GM19463 (cell line): ENCODE measurements at regions not wholly inside any gene's neighbourhood (a gene's known extent, or its start where the extent isn't known, plus 50 kb on each side); places are given as distances from the start of the nearest gene placed in this dataset.

Source experiments
- ATAC-seq: cut with Tn5 transposase; IDR thresholded peaks from one replicate; pipeline ENCODE4 v1.9.1; 2021; ENCODE audit warnings: mild to moderate bottlenecking, moderate library complexity; ENCODE audit not compliant: unreplicated experiment

DNA sequence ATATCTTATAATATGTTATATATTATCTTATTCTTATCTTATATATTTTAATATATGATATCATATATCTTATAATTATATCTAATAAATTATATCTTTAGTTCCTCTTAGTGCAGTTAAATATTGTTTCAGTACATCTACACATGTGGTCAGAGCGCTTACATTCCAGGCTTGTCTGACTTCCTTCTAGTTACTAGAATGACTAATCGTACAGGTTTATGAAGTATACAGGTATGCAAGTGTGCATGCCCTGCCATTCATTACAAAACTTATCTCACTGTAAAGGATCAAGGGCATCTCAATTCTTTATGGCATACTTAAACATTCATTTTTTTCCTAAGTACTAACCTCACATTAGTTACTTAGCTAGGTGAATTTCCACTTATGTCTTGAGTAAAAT lies 1278.0 kb upstream of the MAP3K7 start:
- no peak for ATAC-seq

DNA sequence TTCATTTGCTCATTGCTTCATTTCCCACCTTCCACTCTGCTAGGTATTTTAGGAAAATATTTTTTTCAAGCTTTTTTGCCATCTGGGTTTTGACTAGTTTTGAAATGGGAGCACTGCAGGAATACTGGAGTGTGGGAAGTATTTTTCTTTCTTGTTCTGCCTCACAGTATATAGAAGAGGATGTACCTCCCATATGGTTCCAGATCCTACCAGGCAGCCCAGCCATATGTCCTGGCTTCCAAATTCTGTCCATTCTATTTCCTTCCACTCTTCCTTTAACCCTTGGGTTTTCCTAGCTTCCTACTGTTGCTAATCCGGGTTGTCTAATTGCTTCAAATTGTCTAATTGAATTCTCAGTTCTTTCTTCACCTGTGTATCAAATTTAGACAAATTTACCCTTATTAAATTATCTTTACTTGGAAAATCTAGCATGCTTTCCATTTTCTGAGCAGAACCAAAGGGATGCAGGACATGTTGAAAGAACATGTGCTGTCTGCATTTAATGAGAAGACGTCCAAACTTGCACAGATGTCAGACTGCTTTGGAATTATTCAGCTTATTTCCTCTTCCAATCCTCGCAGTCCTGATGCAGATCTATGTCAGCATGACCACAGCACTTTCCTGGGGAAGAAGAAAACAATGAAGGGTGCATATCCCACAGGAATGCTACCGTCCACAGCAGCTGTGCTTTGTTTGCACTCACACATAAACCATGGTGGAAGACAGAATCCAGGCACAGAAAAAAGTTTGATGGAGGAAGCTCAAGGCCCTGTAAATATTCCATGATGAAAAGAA lies 1273.9 kb upstream of the MAP3K7 start:
- no peak for ATAC-seq

DNA sequence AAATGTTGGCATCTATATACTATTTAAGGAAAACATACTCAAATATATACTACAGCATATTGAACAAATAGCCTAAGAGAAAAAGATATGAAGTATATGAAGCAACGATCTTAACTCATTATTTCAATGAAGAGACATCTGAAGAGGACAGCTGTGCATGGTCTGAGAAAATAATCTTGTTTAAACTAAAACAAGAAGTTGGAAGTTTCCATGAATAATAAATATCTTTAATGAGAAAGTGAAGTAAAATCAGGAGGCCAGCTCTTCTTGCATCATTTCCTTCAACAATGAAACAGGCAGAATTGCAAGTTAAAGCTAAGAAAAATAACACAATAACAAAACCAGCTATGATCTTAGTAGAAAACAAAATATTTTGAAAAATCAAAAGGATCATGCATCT lies 1265.4 kb upstream of the MAP3K7 start:
- ATAC-seq: no peak

DNA sequence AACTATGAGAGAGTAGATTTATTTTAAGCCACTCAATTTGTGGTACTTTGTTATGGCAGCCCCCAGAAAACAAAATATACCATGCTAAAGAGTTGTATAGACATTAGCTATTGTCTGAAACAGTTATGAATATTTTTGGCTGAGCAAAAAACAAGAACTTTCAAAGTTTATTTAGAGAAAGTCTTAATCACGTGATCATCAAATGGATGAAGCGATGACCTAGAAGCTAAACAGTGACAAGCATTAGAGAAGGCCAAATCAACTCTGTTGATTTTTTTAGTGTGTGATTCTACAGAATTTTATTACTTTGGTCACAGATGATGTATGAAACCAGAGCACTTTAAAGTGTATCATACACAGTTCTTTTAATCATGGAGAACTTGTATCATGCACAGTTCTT lies 1247.9 kb upstream of the MAP3K7 start:
- ATAC-seq: no peak

DNA sequence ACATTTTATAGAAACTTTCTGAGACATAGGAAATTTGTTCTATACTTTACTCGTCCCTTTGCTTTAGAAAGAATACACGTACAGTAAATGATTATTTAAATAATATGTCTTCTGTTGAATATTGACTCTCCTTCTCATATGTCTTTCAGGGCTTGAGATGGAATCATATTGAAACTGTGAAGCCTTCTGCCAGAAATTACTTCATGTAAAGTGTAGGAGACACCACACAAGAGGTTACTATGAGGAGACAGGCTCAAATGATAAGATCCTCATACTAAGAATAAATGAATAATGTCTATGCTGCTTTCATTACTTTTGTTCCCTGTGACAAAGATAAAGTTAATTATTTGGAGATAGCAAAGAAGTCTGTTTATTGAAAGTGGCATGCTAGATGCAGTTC lies 1240.3 kb upstream of the MAP3K7 start:
- ATAC-seq: no peak

DNA sequence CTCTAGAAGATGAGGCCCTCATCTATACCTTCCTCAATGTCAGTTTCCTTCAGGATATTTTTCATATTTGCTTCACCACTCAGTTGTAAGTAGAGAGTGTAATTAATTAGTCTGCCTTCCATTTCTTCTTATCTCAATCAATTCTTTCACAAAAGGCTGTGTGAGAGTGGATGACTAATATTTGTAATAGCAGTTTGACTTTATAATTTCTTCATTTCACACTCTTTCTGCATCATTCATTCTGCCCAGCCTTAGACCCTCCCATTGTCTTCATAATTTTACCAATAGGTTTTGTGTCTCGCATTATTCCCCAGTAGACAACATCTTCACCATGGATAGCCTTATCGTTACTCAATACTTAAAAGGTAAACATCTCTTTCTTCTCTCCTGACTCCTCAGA lies 1239.3 kb upstream of the MAP3K7 start:
- no peak for ATAC-seq

DNA sequence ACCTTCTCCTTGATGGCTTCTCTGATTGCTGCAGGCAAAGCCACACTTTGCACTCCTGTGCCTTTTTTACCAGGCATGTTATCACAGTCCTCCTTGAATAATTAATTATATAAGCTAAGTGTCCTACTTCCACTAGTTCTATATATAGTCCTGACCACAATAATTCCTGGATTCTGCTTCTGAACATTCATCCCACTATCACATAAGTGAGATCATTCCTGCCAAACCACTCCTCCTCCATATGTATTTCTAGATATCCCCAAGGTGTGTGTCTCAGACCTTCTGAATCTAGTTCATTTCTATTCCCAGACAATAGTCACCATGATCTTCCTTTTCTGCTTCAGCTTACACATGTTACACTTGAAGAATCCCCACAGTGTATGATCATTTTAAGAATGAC lies 1237.5 kb upstream of the MAP3K7 start:
- ATAC-seq: no peak

DNA sequence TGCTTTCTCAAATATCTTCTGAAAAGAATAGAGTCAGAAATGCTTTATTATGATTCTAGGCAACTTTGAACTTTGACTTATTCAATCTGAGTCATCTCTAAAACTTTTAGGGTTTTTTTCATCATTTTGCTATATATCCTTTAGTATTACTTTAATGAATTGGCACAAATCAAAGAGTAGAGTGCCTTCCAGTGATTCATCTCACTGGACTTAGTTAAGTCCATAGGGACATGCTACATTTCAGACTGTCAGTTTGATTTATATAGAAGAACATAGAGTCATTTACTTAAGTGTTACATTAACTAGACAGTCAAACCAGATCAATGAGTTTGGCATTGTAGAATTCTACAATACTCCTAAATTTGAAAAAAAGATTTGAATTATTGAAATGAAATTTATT lies 1235.7 kb upstream of the MAP3K7 start:
- no peak for ATAC-seq

DNA sequence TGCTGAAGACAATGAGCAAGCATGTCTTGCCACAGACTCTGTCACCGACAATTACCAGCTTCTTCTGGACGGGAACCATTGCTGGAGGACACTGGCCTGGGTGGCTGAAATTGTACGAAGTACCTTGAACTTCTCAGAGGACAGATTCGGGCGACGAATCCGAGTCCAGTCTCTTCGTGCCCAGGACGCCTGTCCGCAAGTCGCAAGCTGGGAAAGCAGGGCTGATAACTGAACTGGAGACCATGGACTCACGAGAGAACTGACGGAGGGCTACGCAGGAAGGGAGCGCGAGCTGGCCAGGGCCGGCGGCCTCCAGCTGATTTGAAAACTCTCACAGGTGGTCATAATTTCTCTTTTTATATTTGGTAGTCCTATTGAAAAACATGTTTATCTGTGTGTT lies 1229.5 kb upstream of the MAP3K7 start:
- ATAC-seq: no peak

DNA sequence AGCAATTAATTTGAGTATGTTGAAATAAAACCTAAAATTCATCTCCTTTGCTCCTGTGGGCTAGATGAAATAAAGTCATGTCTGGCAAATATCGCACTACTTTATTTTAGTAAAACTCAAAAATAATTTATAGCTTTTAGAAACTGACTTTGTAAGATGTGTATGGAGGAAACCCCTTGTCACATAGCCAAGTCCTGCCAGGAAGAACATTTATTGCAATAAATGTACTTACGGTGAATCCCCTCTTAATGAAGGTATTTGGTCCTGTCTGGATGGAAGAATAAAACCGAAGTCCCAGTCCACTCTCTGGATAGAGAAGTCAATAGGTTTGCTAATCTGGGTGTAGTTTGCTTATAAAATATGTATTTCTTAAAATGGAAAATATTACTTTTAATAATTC lies 1226.8 kb upstream of the MAP3K7 start:
- no peak for ATAC-seq

DNA sequence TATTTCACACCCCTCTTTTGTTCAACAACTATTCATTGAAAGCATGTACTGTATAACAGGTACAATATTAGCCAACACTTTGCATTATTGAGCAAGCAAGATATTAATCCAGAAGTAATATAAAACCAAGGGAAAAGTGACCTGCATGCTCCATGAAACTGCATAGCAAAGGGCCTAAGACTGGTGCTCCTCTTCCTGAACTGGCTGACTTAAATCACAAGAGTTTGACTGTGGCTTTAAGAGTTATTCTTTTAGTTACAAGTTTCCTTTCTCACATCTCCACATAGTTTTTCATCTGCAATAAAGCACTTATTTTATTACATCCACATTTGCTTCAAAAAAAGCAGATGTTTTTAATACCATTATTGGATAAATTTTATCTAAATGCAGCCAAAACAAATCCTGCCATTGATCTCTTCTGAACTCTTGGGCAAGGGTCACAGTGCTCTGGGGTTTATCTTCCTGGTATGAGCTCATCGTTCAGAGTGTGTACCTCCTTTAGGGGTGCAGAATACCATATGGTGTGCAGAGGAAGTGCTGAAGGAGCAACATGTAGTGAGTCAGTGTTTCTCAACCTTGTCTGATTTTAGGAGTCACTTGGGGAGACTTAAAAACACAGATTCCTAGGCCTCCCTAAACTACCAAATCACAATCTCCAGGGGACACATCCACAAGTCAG lies 1225.9 kb upstream of the MAP3K7 start:
- ATAC-seq: no peak

DNA sequence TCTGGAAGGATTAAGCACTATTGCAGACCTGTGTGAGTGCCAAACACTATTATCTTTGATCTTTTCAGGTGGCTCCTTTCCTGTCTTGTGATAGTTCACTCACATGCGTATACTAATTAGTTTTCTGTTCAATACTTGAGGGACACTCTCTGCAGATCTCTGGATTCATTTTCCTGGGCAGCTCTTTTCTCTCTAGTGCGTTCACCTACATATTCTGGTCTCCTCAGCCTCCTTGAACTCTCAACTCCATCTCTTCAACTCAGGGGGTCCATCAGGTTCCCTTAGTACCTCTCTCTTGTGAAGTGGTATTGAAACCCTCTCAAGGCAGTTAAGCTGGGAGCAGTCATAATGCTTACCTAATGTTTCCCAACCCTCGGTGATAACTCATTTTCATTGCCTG lies 1218.1 kb upstream of the MAP3K7 start:
- ATAC-seq: no peak

DNA sequence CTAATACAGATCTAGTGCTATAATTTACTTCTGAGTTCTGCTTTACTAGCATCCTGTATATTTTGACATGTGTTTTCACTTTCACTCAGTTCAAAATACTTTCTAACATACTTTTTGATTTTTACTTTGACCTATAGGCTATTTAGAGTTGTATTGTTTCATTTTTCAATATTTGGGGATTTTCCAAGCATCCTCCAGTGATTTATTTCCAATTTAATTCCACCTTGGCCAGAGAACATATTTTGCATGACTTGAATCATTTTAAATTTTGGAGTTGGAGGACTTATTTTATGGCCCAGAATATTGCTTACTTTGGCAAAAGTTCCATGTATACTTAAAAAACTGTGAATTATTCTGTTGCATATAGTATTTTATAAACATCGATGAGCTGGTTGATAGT lies 1215.6 kb upstream of the MAP3K7 start:
- ATAC-seq: no peak

DNA sequence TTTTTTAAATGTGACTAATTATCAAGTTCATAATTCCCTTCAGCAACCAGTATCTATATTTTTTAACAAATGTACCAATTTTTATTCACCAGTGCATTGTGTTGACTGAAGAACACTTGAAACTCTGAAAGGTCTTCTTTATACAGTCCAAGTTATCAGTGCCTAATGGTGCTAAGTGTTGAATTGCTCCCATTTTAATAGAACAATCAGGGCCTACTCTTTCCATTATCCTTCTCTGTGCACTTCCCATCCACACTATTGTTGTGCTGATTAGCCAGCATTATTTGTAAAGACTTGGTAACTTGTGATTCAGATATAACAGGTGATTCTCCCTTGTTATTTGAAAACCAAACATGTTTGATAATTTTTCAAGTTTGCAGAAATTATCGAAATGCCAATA lies 1209.7 kb upstream of the MAP3K7 start:
- ATAC-seq: no peak

DNA sequence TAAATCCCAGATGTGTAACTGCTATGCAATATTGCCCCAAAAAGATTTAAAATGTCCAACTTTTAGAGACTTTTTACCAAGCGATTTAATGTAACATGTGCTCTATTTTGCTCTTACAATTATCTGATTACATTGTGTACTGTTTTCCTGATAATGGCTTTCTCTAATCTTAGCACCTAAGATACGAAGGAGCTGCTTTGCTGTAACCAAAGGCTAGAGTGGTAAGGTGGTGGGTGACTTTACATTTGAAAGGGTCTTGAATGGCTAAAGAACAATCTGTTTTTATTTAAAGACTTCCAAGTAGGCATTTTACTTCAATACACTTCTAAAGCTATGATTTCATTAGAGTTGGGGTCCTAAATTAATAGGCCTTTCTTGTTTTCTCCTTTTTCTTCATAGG lies 1201.6 kb upstream of the MAP3K7 start:
- no peak for ATAC-seq

DNA sequence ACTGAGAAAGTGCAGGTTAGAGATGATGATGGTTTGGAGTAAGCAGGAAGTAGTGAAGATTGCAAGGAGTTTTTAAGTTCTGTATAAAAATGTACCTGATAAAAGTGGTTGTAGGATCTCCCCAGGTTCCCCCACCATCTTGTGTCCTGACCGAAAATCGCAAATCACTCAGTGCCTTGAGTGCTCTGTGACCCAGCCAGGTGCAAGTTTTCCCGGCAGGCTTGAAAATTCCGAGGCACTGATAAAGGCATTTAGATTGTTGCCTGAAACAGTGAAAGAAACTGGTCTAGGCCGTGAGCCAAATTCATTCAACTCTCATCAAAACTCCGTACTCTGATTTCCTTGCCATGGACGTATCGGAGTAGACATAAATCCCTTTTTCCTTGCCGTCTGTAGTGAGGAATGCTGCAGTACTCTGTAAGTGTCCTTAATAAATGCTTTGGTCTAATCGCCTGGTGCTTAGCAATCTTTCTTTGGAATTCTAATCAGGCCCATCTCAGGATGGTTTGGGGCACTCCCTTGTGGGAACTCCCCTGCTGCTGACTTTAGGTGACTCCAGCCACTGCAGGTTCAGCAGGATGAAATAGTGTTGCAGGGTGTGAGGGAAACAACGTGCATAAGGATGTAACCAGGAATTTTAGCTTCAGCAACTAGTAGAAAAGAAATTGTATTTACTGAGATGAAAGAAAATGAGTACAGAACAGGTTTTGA lies 1199.8 kb upstream of the MAP3K7 start:
- ATAC-seq: no peak

DNA sequence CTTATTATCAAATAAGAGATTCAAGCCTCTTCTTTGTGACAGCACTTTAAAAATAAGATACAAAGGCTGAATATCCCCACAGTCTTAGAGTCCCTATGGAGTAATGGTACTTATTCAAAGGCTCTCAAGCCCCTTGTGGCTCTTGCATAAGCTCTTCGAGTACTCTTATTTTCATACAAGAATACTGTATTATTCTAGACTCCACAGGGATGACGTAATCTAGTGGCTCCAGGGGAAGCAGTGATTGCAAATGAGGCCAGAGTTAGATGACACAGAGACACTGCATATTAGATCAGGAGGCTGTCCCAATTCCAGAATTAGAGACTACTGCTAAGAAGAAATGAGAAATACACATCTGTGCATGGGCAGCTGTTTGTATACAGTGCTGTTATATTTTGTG lies 1195.9 kb upstream of the MAP3K7 start:
- ATAC-seq: no peak

DNA sequence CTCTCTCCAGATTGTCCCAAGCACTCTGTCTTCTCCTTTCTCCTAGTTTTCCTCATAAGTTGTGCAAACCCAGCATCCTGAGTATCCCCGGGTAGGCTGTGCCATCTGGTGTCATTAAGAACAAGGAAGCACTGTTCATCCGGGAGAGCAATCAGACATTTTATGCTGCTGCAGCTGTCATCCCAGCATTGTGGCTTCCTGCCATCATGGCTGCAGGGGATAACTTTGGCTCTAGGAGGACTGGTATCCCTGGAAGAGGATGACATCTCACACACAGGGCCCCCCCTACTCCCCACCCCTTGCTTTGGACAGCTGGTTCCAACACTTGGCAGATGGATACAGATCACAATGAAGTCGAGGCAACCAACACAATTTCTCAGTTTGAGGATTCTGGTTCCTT lies 1195.1 kb upstream of the MAP3K7 start:
- no peak for ATAC-seq

DNA sequence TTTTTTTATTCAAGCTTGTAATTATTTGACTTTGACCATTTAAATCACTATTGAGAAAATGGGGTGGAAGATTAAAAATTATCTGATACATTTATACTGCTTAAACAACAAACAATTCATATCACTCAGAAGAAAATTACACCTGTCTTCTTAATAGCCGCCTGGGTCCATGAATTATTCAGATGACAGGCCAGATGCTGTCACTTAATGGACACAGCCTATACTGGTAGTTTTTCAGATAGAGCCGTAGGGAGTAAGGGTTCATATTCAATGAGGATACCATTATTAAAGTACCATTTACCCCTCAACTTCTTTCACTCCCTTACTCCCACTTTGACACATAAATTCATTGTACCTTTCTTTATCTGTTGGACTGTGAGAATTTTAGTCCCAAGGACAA lies 1193.4 kb upstream of the MAP3K7 start:
- no peak for ATAC-seq

DNA sequence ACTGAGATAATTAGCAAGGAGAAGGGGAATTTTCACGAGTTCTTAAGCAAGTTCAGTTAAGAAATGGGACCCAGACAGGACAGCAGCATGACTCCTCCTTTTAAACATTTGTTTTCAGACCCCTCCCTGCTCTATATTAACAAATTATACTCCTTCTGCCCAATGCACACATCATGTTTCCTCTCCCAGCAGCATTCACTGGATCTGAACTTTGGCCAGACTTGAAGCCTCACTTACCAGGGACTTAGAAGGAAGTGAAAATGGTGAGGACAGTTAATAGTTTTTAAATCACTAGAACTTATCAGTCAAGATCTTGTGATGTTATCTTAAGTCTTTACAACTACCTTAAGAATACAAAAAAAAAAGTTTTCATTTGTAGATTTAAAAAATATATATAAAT lies 1174.7 kb upstream of the MAP3K7 start:
- ATAC-seq: no peak

DNA sequence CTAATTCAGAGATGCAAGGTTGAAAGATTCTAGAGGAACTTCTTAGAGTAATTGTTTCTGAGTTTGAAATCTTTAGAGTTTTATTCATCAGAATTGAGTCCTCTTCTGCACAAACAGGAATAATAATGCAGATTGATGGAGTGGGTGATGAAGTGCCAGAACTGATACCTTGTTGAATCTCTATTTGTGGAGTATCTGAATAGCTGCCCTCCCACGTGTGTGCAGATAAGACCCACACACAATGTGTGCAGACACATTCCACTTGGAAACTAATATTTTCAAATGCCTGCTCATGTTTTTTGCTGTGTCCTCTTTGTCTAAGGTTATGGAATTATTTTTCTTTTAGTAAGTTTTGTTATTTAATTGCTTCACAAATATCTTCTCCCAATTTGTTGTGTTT lies 1167.8 kb upstream of the MAP3K7 start:
- no peak for ATAC-seq

DNA sequence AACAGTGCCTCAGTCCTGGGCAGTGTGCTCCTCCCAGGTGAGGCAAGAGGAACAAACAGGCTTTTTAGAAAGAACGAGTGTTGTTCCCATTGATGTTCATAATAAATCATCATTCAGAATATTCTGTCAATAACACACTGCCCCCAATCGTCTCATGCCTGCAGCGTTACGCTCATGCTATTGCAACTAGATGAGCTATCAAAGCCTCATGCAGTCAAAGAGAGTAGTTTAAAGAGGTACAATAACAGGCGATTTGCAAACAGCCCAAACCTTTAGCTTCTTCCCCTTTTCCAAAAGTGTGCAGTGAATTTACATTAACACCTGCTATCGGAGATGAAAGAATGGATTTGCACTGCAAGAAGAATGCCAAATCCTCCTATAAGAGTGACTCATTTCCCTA lies 1164.7 kb upstream of the MAP3K7 start:
- no peak for ATAC-seq
